GM12864 (cell line): ENCODE measurements at regions not wholly inside any gene's neighbourhood (a gene's known extent, or its start where the extent isn't known, plus 50 kb on each side); places are given as distances from the start of the nearest gene placed in this dataset.

Experiments
- DNase-seq: peaks from one replicate; pipeline ENCODE4 v3.0.0-alpha.2; 2011; ENCODE audit warnings: low read depth
- H3K4me3 ChIP-seq: 2 replicates; pipeline ENCODE4 v1.5.1; 2011; ENCODE audit warnings: mild to moderate bottlenecking, low read depth, low read length, control low read depth
- TF ChIP-seq, protein P1 (sequence below): IDR thresholded peaks from 2 replicates; pipeline ENCODE4 v1.5.1; 2011; ENCODE audit warnings: low read depth, mild to moderate bottlenecking, moderate library complexity, low read length, control low read depth, inconsistent platforms; ENCODE audit errors: missing control alignments

- no peak for DNase-seq
- TF ChIP-seq, protein P1, sequence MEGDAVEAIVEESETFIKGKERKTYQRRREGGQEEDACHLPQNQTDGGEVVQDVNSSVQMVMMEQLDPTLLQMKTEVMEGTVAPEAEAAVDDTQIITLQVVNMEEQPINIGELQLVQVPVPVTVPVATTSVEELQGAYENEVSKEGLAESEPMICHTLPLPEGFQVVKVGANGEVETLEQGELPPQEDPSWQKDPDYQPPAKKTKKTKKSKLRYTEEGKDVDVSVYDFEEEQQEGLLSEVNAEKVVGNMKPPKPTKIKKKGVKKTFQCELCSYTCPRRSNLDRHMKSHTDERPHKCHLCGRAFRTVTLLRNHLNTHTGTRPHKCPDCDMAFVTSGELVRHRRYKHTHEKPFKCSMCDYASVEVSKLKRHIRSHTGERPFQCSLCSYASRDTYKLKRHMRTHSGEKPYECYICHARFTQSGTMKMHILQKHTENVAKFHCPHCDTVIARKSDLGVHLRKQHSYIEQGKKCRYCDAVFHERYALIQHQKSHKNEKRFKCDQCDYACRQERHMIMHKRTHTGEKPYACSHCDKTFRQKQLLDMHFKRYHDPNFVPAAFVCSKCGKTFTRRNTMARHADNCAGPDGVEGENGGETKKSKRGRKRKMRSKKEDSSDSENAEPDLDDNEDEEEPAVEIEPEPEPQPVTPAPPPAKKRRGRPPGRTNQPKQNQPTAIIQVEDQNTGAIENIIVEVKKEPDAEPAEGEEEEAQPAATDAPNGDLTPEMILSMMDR, result no peak
- no peak overlapping the region for H3K4me3 ChIP-seq
These were observed 180.0 kb downstream of the INSIG2 start for GRCh38 chr2:118268268-118268667.

GRCh38 chr2:118265873-118266455 lies 177.7 kb downstream of the INSIG2 start:
- H3K4me3 ChIP-seq, result no peak overlapping the region
- TF ChIP-seq, protein P1, result no peak

GRCh38 chr2:118264232-118264990 lies 176.1 kb downstream of the INSIG2 start:
- no peak overlapping the region for H3K4me3 ChIP-seq
- no peak for DNase-seq
- TF ChIP-seq, protein P1, result no peak

More at GRCh38 chr2:118265873-118266455, 177.7 kb downstream of the INSIG2 start:
- DNase-seq, result no peak

DNA sequence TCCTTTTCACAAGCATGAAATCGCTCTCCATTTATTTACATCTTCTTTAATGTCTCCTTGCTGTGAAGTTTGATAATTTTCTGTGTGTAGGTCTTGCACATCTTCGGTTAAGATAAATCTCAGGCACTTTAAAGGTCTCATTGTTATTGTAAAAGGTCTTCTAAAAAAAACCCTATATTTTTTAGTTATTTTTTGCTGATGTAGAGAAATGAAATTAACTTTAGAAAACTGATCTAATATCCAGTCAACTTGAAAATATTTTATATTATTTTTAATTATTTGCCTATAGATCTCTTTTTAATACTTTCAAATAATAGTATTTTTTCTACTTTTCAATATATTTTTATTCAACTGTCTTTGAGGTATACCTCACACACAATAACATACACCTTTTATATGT lies 169.4 kb downstream of the INSIG2 start:
- H3K4me3 ChIP-seq, result no peak overlapping the region
- no peak for DNase-seq
- TF ChIP-seq, protein P1, result no peak

DNA sequence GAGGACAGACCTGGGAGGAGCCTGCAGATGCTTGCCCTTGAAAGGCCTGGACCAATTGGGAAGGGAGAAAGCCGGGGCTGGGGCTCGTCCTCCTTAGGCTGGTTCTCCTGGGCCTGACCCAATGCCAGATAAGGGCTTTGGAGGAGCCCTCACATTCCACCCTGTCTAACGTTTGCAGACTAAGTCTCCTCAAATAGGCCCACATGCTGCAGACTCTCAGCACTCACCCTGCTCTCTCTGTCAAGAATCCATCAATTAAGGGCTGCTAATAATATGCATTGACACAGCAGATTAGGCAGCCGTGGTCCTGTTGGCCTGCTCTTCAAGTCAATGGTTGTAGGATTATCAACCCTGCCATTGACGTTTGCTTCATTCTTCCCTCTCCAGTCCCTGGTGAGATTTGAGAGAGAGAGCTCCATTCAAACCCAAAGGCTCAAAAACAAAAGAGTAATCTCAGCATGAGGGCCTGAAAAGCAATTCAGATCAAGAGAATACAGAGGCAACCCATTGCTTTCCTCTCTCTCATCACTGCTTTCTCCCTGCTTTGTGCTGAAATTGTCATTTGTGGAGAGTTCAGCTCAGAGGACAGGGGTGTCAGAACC lies 167.6 kb downstream of the INSIG2 start:
- DNase-seq, result no peak
- TF ChIP-seq, protein P1, result no peak
- H3K4me3 ChIP-seq, result no peak overlapping the region

DNA sequence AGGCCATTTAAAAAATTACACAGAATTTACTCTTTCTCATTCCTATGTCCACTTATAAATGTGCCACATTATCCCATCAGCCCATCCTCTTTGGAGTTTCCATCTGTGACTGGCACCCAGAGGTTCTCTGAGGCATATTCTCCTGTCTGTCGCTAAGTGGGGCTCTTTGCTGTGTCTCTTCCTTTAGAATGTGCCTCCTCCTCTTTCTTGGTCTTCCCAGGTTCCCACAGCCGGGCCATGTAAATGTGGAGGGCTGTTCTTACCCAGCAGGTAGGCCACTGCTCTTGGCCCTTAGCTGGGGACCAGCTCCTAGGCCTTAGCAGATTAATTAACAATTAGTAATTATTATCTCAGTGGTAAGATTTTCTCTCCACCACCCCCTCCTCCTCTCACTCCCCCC lies 167.0 kb downstream of the INSIG2 start:
- DNase-seq, result no peak
- TF ChIP-seq, protein P1, result no peak
- H3K4me3 ChIP-seq, result no peak overlapping the region
